CD8-positive, alpha-beta memory T cell (primary cell): ENCODE measurements at regions not wholly inside any gene's neighbourhood (a gene's known extent, or its start where the extent isn't known, plus 50 kb on each side); places are given as distances from the start of the nearest gene placed in this dataset.
"Not testable (repeated sequence)": the region's sequence is repeated elsewhere in the genome, so short reads cannot be mapped to it uniquely, and the experiment has no call there.

ENCODE experiments used
- CTCF ChIA-PET: fragments of 350-600 bp; sonication (Branson Sonifier 250); formaldehyde crosslinking; loops from one replicate; lab custom pipeline; 2021; ENCODE audit warnings: antibody characterized with exemption; lab: Charles Lee
- POLR2A ChIA-PET: fragments of 350-600 bp; sonication (Branson Sonifier 250); formaldehyde crosslinking; loops from one replicate; lab custom pipeline; 2021; ENCODE audit warnings: antibody characterized with exemption; lab: Charles Lee
- DNase-seq, 5 donors: peaks; one replicate each; pipeline versions ENCODE4 v3.0.0 to v3.0.0-alpha.2; 2020 to 2022; ENCODE audit warnings: mixed read lengths in 1 of 5
- H3K27ac ChIP-seq: one replicate; pipeline ENCODE4 v1.7.0; 2013; ENCODE audit warnings: low read depth, mild to moderate bottlenecking, low read length, moderate library complexity
- H3K27me3 ChIP-seq: 2 replicates; pipeline ENCODE4 v1.7.0; 2013; ENCODE audit warnings: low read length, mild to moderate bottlenecking; ENCODE audit not compliant: insufficient read depth, poor library complexity, severe bottlenecking
- H3K36me3 ChIP-seq: 2 replicates; pipeline ENCODE4 v1.7.0; 2013; ENCODE audit warnings: mild to moderate bottlenecking, low read length, moderate library complexity; ENCODE audit not compliant: insufficient read depth
- H3K4me1 ChIP-seq: 2 replicates; pipeline ENCODE4 v1.7.0; 2013; ENCODE audit warnings: mild to moderate bottlenecking, low read length, moderate library complexity; ENCODE audit not compliant: insufficient read depth
- H3K4me3 ChIP-seq: 2 replicates; pipeline ENCODE4 v1.7.0; 2013; ENCODE audit warnings: mild to moderate bottlenecking, low read length
- H3K9me3 ChIP-seq: 2 replicates; pipeline ENCODE4 v1.7.0; 2013; ENCODE audit warnings: mild to moderate bottlenecking, low read length
- H3K27ac Mint-ChIP-seq, 8 donors: one replicate each; pipeline ENCODE4 v1.8.0; 2020 to 2021; ENCODE audit warnings: mixed read lengths in 8 of 8, mild to moderate bottlenecking in 6 of 8, inconsistent platforms in 3 of 8, moderate library complexity in 3 of 8
- H3K27me3 Mint-ChIP-seq, 2 donors: one replicate each; pipeline ENCODE4 v1.8.0; 2020 to 2021; ENCODE audit warnings: mixed read lengths in 2 of 2, mild to moderate bottlenecking in 1 of 2, moderate library complexity in 1 of 2
- H3K36me3 Mint-ChIP-seq, 3 donors: one replicate each; pipeline ENCODE4 v1.8.0; 2020 to 2021; ENCODE audit warnings: mixed read lengths in 3 of 3, inconsistent platforms in 1 of 3, mild to moderate bottlenecking in 1 of 3
- H3K4me1 Mint-ChIP-seq, 3 donors: one replicate each; pipeline ENCODE4 v1.8.0; 2020 to 2021; ENCODE audit warnings: mixed read lengths in 3 of 3, inconsistent platforms in 1 of 3, mild to moderate bottlenecking in 1 of 3
- H3K4me3 Mint-ChIP-seq, 7 donors: one replicate each; pipeline ENCODE4 v1.8.0; 2020 to 2021; ENCODE audit warnings: mixed read lengths in 7 of 7, mild to moderate bottlenecking in 6 of 7, moderate library complexity in 4 of 7, inconsistent platforms in 2 of 7
- H3K9me3 Mint-ChIP-seq, 5 donors: one replicate each; pipeline ENCODE4 v1.8.0; 2020 to 2022; ENCODE audit warnings: mixed read lengths in 5 of 5, mild to moderate bottlenecking in 3 of 5, moderate library complexity in 2 of 5, inconsistent platforms in 1 of 5

DNA sequence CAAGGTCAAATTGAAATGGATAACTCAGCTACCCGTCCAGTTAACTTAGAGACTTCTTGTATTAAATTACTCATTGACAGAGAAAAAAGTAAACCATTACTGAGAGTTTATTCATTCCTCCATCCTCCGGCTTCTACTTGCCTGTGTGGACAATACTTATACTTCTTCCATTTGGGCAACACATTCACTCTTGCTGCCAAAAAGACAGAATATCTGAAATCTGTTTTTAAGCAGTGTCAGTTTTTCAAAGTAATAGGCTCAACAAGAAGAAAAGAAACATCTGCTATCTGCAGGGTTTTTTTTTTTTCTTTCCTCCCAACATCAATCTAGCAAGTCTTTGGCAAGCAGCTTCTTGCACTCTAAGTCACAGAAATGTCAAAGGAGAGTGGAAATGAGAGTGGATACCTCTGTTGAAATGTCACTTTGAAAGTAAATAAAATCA, 1142.8 kb downstream of the PCDH9 start:
- ChIA-PET POLR2A (no interaction called here), CTCF (no interaction called here)
- H3K4me3 Mint-ChIP-seq, result no peak overlapping the region
- peaks cover 0 to 3% (median 0%) of the 10 kb centered on the region in 3 donors for H3K36me3 Mint-ChIP-seq
- H3K4me1 Mint-ChIP-seq, result no peaks in the 10 kb centered on the region
- Histone ChIP-seq H3K9me3 (no peaks in the 10 kb centered on the region), H3K4me1 (no peaks in the 10 kb centered on the region), H3K36me3 (no peaks in the 10 kb centered on the region), H3K27me3 (no peaks in the 10 kb centered on the region), H3K27ac (no peak overlapping the region), H3K4me3 (no peak overlapping the region)
- DNase-seq, result no peak
- peaks cover 0 to 29% (median 5%) of the 10 kb centered on the region in 5 donors for H3K9me3 Mint-ChIP-seq
- H3K27ac Mint-ChIP-seq, result no peak overlapping the region
- no peaks in the 10 kb centered on the region for H3K27me3 Mint-ChIP-seq

GRCh38 chr13:66077132-66077689, 1152.9 kb downstream of the PCDH9 start:
- Histone ChIP-seq H3K4me3 (no peak overlapping the region), H3K9me3 (no peaks in the 10 kb centered on the region), H3K27me3 (no peaks in the 10 kb centered on the region), H3K36me3 (no peaks in the 10 kb centered on the region), H3K4me1 (no peaks in the 10 kb centered on the region), H3K27ac (no peak overlapping the region)
- DNase-seq, result no peak
- H3K27ac Mint-ChIP-seq, result peak overlapping the region in 1 of 8 donors; percentile 32
- no peaks in the 10 kb centered on the region for H3K4me1 Mint-ChIP-seq
- CTCF ChIA-PET, result no interaction called here
- no peak overlapping the region for H3K4me3 Mint-ChIP-seq
- POLR2A ChIA-PET, result no interaction called here
- H3K9me3 Mint-ChIP-seq, result peaks cover 0 to 22% (median 9%) of the 10 kb centered on the region in 5 donors
- H3K27me3 Mint-ChIP-seq, result no peaks in the 10 kb centered on the region
- no peaks in the 10 kb centered on the region for H3K36me3 Mint-ChIP-seq

DNA sequence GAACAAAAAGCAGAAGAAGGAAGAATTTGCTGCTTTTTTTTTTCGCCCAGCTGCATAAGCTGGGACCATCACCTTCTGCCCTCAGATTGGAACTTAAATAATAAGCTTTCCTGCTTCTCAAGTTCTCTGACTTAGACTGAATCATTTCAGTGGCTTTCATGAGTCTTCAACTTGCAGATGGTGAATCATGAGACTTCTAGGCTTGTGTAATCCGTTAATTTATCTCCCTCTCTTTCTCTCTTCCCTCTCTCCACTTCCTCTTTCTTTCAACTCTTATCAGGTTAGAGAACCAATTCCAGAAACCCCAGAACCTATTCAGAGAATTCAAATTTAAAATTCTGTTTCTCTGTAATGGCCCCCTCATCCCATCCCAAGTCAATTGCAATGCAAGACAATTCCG, 1153.7 kb downstream of the PCDH9 start:
- Mint-ChIP-seq H3K4me1 (no peaks in the 10 kb centered on the region), H3K36me3 (no peaks in the 10 kb centered on the region), H3K27me3 (no peaks in the 10 kb centered on the region), H3K9me3 (peaks cover 0 to 22% (median 9%) of the 10 kb centered on the region in 5 donors), H3K27ac (no peak overlapping the region), H3K4me3 (no peak overlapping the region)
- H3K36me3 ChIP-seq, result no peaks in the 10 kb centered on the region
- no peaks in the 10 kb centered on the region for H3K9me3 ChIP-seq
- DNase-seq, result no peak
- H3K27ac ChIP-seq, result no peak overlapping the region
- no peak overlapping the region for H3K4me3 ChIP-seq
- H3K27me3 ChIP-seq, result no peaks in the 10 kb centered on the region
- ChIA-PET CTCF (no interaction called here), POLR2A (no interaction called here)
- H3K4me1 ChIP-seq, result no peaks in the 10 kb centered on the region

GRCh38 chr13:66074018-66074615, 1156.0 kb downstream of the PCDH9 start:
- CTCF ChIA-PET, result no interaction called here
- H3K4me1 Mint-ChIP-seq, result no peaks in the 10 kb centered on the region
- H3K9me3 Mint-ChIP-seq, result peaks cover 0 to 22% (median 7%) of the 10 kb centered on the region in 5 donors
- H3K36me3 ChIP-seq, result no peaks in the 10 kb centered on the region
- H3K4me1 ChIP-seq, result no peaks in the 10 kb centered on the region
- H3K27ac Mint-ChIP-seq, result no peak overlapping the region
- H3K9me3 ChIP-seq, result no peaks in the 10 kb centered on the region
- H3K27me3 Mint-ChIP-seq, result no peaks in the 10 kb centered on the region
- POLR2A ChIA-PET, result no interaction called here
- no peak overlapping the region for H3K4me3 ChIP-seq
- H3K36me3 Mint-ChIP-seq, result no peaks in the 10 kb centered on the region
- no peak overlapping the region for H3K4me3 Mint-ChIP-seq
- DNase-seq, result no peak
- no peaks in the 10 kb centered on the region for H3K27me3 ChIP-seq
- H3K27ac ChIP-seq, result no peak overlapping the region

GRCh38 chr13:66072097-66072496, 1158.0 kb downstream of the PCDH9 start:
- H3K4me3 Mint-ChIP-seq, H3K9me3 ChIP-seq, H3K36me3 ChIP-seq, H3K4me1 Mint-ChIP-seq, H3K27ac ChIP-seq, DNase-seq, H3K4me3 ChIP-seq, H3K27me3 Mint-ChIP-seq, H3K4me1 ChIP-seq, H3K27ac Mint-ChIP-seq, CTCF ChIA-PET, H3K36me3 Mint-ChIP-seq, POLR2A ChIA-PET, H3K27me3 ChIP-seq: not testable (repeated sequence)
- H3K9me3 Mint-ChIP-seq, result peaks cover 2 to 22% (median 7%) of the 10 kb centered on the region in 5 donors

- no peaks in the 10 kb centered on the region for H3K4me1 ChIP-seq
- no peak overlapping the region for H3K4me3 Mint-ChIP-seq
- peaks cover 3 to 22% (median 5%) of the 10 kb centered on the region in 5 donors for H3K9me3 Mint-ChIP-seq
- no peaks in the 10 kb centered on the region for H3K36me3 Mint-ChIP-seq
- H3K27me3 ChIP-seq, result no peaks in the 10 kb centered on the region
- no peak overlapping the region for H3K27ac ChIP-seq
- DNase-seq, result no peak
- POLR2A ChIA-PET, result no interaction called here
- no peak overlapping the region for H3K4me3 ChIP-seq
- CTCF ChIA-PET, result no interaction called here
- no peak overlapping the region for H3K27ac Mint-ChIP-seq
- H3K36me3 ChIP-seq, result no peaks in the 10 kb centered on the region
- H3K27me3 Mint-ChIP-seq, result no peaks in the 10 kb centered on the region
- no peaks in the 10 kb centered on the region for H3K9me3 ChIP-seq
- H3K4me1 Mint-ChIP-seq, result no peaks in the 10 kb centered on the region
Observed at GRCh38 chr13:66071608-66072007, 1158.5 kb downstream of the PCDH9 start.

DNA sequence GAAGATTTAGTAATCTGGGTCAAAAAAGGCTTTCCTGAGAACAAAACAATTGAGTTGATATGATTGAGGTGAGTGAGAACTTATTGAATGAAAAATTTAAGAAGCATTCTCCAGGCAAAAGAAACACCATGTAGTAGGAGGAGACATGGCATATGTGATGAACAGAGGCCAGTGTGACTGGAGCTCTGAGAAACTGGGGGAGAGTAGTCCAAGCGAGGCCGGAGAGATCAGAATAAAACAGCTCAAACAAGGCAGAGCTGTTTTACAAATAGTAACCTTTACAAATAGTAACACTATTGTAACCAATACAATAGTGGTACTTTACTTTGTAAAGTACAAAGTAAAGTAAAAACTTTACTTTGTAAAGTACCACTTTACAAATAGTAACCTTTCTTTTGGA, 1159.1 kb downstream of the PCDH9 start:
- Histone ChIP-seq H3K9me3 (no peaks in the 10 kb centered on the region), H3K27me3 (no peaks in the 10 kb centered on the region), H3K36me3 (no peaks in the 10 kb centered on the region), H3K4me3 (no peak overlapping the region), H3K27ac (no peak overlapping the region), H3K4me1 (no peaks in the 10 kb centered on the region)
- CTCF ChIA-PET, result no interaction called here
- H3K4me1 Mint-ChIP-seq, result no peaks in the 10 kb centered on the region
- no peak overlapping the region for H3K27ac Mint-ChIP-seq
- no peaks in the 10 kb centered on the region for H3K27me3 Mint-ChIP-seq
- DNase-seq, result no peak
- H3K9me3 Mint-ChIP-seq, result peaks cover 3 to 24% (median 7%) of the 10 kb centered on the region in 5 donors
- POLR2A ChIA-PET, result no interaction called here
- no peak overlapping the region for H3K4me3 Mint-ChIP-seq
- H3K36me3 Mint-ChIP-seq, result no peaks in the 10 kb centered on the region

- ChIA-PET CTCF (no interaction called here), POLR2A (no interaction called here)
- Mint-ChIP-seq H3K27me3 (no peaks in the 10 kb centered on the region), H3K36me3 (no peaks in the 10 kb centered on the region), H3K4me1 (no peaks in the 10 kb centered on the region), H3K4me3 (no peak overlapping the region), H3K9me3 (peaks cover 3 to 18% (median 7%) of the 10 kb centered on the region in 5 donors), H3K27ac (no peak overlapping the region)
- Histone ChIP-seq H3K36me3 (no peaks in the 10 kb centered on the region), H3K27me3 (no peaks in the 10 kb centered on the region), H3K9me3 (no peaks in the 10 kb centered on the region), H3K27ac (no peak overlapping the region), H3K4me3 (no peak overlapping the region), H3K4me1 (no peaks in the 10 kb centered on the region)
- no peak for DNase-seq
Observed at GRCh38 chr13:66069570-66069969, 1160.6 kb downstream of the PCDH9 start.
